Caco-2 (cell line): ENCODE measurements at regions not wholly inside any gene's neighbourhood (a gene's known extent, or its start where the extent isn't known, plus 50 kb on each side); places are given as distances from the start of the nearest gene placed in this dataset.

Experiments used
- BruUV-seq: library from RNA; stranded (reverse); fragments of 400-500 nt; replicated peaks from 2 replicates; lab custom pipeline; 2021; lab: Mats Ljungman, UMichigan
- CTCF ChIA-PET: fragments of 300-600 bp; sonication (Branson Sonifier 250); formaldehyde crosslinking; loops from one replicate; lab custom pipeline; 2022; ENCODE audit warnings: antibody characterized with exemption; lab: Charles Lee
- POLR2A ChIA-PET: fragments of 300-600 bp; sonication (Branson Sonifier 250); formaldehyde crosslinking; loops from one replicate; lab custom pipeline; 2022; ENCODE audit warnings: antibody characterized with exemption; lab: Charles Lee
- DNase-seq, 2 experiments: peaks; one replicate each; pipeline versions ENCODE4 v3.0.0 to v3.0.0-alpha.2; 2020 to 2022
- H3K27me3 ChIP-seq: replicated peaks from 2 replicates; pipeline ENCODE4 v1.6.0; 2011; ENCODE audit warnings: low read length; ENCODE audit not compliant: control insufficient read depth, insufficient read depth
- H3K36me3 ChIP-seq: 2 replicates; pipeline ENCODE4 v1.5.1; 2011; ENCODE audit warnings: low read length; ENCODE audit not compliant: control insufficient read depth, insufficient read depth
- H3K4me1 ChIP-seq: fragments of 250-450 bp; sonication (Bioruptor Pico); 2 replicates; pipeline ENCODE4 v1.5.1; 2020; ENCODE audit warnings: mild to moderate bottlenecking
- H3K4me3 ChIP-seq: 2 replicates; pipeline ENCODE4 v1.5.1; 2011; ENCODE audit warnings: low read depth, mild to moderate bottlenecking, control low read depth, low read length
- H3K9me3 ChIP-seq: fragments of 250-450 bp; sonication (Bioruptor Pico); 2 replicates; pipeline ENCODE4 v1.5.1; 2020; ENCODE audit warnings: mild to moderate bottlenecking, moderate library complexity
- H3K27ac Mint-ChIP-seq: one replicate; pipeline ENCODE4 v1.8.0; 2022; ENCODE audit warnings: mixed read lengths; ENCODE audit not compliant: unreplicated experiment
- H3K27me3 Mint-ChIP-seq: one replicate; pipeline ENCODE4 v1.8.0; 2022; ENCODE audit warnings: mixed read lengths; ENCODE audit not compliant: insufficient read depth, unreplicated experiment
- H3K36me3 Mint-ChIP-seq: one replicate; pipeline ENCODE4 v1.8.0; 2022; ENCODE audit warnings: mild to moderate bottlenecking, mixed read lengths; ENCODE audit not compliant: insufficient read depth, unreplicated experiment
- H3K4me1 Mint-ChIP-seq: one replicate; pipeline ENCODE4 v1.8.0; 2022; ENCODE audit warnings: low read depth, mixed read lengths; ENCODE audit not compliant: unreplicated experiment
- H3K4me3 Mint-ChIP-seq: one replicate; pipeline ENCODE4 v1.8.0; 2022; ENCODE audit warnings: mild to moderate bottlenecking, moderate library complexity, mixed read lengths; ENCODE audit not compliant: unreplicated experiment
- H3K9me3 Mint-ChIP-seq: one replicate; pipeline ENCODE4 v1.8.0; 2022; ENCODE audit warnings: mixed read lengths; ENCODE audit not compliant: unreplicated experiment
- CTCF ChIP-seq, 2 experiments: fragments of 200-600 bp in 1 of 2; IDR thresholded peaks; 1 replicate in 1 of 2; 2 replicates in 1 of 2; pipeline versions ENCODE4 v1.5.1 to v1.8.0; 2011 to 2022; ENCODE audit warnings: antibody characterized with exemption in 1 of 2, control low read depth in 1 of 2, inconsistent platforms in 1 of 2, low read depth in 1 of 2, low read length in 1 of 2, mild to moderate bottlenecking in 1 of 2, moderate library complexity in 1 of 2; ENCODE audit not compliant: insufficient read depth in 1 of 2, severe bottlenecking in 1 of 2, unreplicated experiment in 1 of 2
- intact Hi-C: fragments of 100-400 bp; cut with micrococcal nuclease; formaldehyde crosslinking; loops from one replicate; pipeline ENCODE4 v1.10.0; 2022; ENCODE audit not compliant: unreplicated experiment

- no peaks in the 10 kb centered on the region for H3K9me3 ChIP-seq
- no TSS peak for BruUV-seq
- Mint-ChIP-seq H3K9me3 (no peaks in the 10 kb centered on the region), H3K4me1 (peaks cover 19% of the 10 kb centered on the region), H3K27ac (peak overlapping the region; percentile 96), H3K4me3 (no peak overlapping the region), H3K36me3 (peaks cover 9% of the 10 kb centered on the region), H3K27me3 (no peaks in the 10 kb centered on the region)
- H3K4me3 ChIP-seq, result no peak overlapping the region
- ChIA-PET POLR2A (interaction anchor here (1.5 kb wide), 1 partner anchor 88 kb away, joined by 4 read pairs; no protein-coding TSS in a partner anchor), CTCF (interaction anchor here (0.6 kb wide), 1 partner anchor 79 kb away, joined by 3 read pairs; no protein-coding TSS in a partner anchor)
- DNase-seq, result no peak
- TF ChIP-seq CTCF (IDR thresholded peaks at IDR 0.05; ENCODE audit: insufficient read depth in 1 of 2, low read depth in 1 of 2, low read length in 1 of 2, severe bottlenecking in 1 of 2, unreplicated experiment in 1 of 2), result no peak
- peaks cover 90% of the 10 kb centered on the region for H3K4me1 ChIP-seq
- no peaks in the 10 kb centered on the region for H3K27me3 ChIP-seq
- intact Hi-C loops, result loop anchor here (2.0 to 5.0 kb wide), 4 partner anchors 43 to 353 kb away; no protein-coding TSS in a partner anchor
- no peaks in the 10 kb centered on the region for H3K36me3 ChIP-seq
Measured at GRCh38 chr5:124659798-124660197, 86.6 kb downstream of the ZNF608 start.

GRCh38 chr5:124658867-124659557 is 87.4 kb downstream of the ZNF608 start:
- H3K27me3 ChIP-seq, result no peaks in the 10 kb centered on the region
- peak overlapping the region; percentile 96 for H3K27ac Mint-ChIP-seq
- peaks cover 9% of the 10 kb centered on the region for H3K36me3 Mint-ChIP-seq
- H3K4me1 ChIP-seq, result peaks cover 82% of the 10 kb centered on the region
- ChIA-PET CTCF (interaction anchor here (0.6 kb wide), 1 partner anchor 80 kb away, joined by 3 read pairs; no protein-coding TSS in a partner anchor), POLR2A (interaction anchor here (1.5 kb wide), 1 partner anchor 89 kb away, joined by 4 read pairs; no protein-coding TSS in a partner anchor)
- intact Hi-C loops, result no loop called here
- DNase-seq, result no peak
- no peak overlapping the region for H3K4me3 Mint-ChIP-seq
- no peaks in the 10 kb centered on the region for H3K36me3 ChIP-seq
- no peak for TF ChIP-seq CTCF (IDR thresholded peaks at IDR 0.05; ENCODE audit: insufficient read depth in 1 of 2, low read depth in 1 of 2, low read length in 1 of 2, severe bottlenecking in 1 of 2, unreplicated experiment in 1 of 2)
- H3K4me1 Mint-ChIP-seq, result peaks cover 19% of the 10 kb centered on the region
- BruUV-seq, result no TSS peak
- H3K9me3 ChIP-seq, result no peaks in the 10 kb centered on the region
- H3K9me3 Mint-ChIP-seq, result no peaks in the 10 kb centered on the region
- H3K27me3 Mint-ChIP-seq, result no peaks in the 10 kb centered on the region
- no peak overlapping the region for H3K4me3 ChIP-seq

- Histone ChIP-seq H3K9me3 (no peaks in the 10 kb centered on the region), H3K36me3 (no peaks in the 10 kb centered on the region), H3K4me1 (peaks cover 72% of the 10 kb centered on the region), H3K4me3 (no peak overlapping the region), H3K27me3 (no peaks in the 10 kb centered on the region)
- H3K36me3 Mint-ChIP-seq, result peaks cover 8% of the 10 kb centered on the region
- intact Hi-C loops, result loop anchor here (1.0 kb wide), 4 partner anchors 20 to 985 kb away; no protein-coding TSS in a partner anchor
- H3K4me1 Mint-ChIP-seq, result peaks cover 9% of the 10 kb centered on the region
- POLR2A ChIA-PET, result interaction anchor here (0.7 to 1.0 kb wide), 2 partner anchors 24 to 93 kb away, joined by 4 read pairs; no protein-coding TSS in a partner anchor
- no peak overlapping the region for H3K4me3 Mint-ChIP-seq
- DNase-seq, result peak; percentile 80 to 87
- no peak overlapping the region for H3K27ac Mint-ChIP-seq
- BruUV-seq, result no TSS peak
- H3K27me3 Mint-ChIP-seq, result no peaks in the 10 kb centered on the region
- CTCF ChIA-PET, result interaction anchor here (0.6 to 1.5 kb wide), 2 partner anchors 20 to 128 kb away, joined by 3 read pairs; no protein-coding TSS in a partner anchor
- H3K9me3 Mint-ChIP-seq, result no peaks in the 10 kb centered on the region
- TF ChIP-seq CTCF (IDR thresholded peaks at IDR 0.05; ENCODE audit: insufficient read depth in 1 of 2, low read depth in 1 of 2, low read length in 1 of 2, severe bottlenecking in 1 of 2, unreplicated experiment in 1 of 2), result no peak
Measured at GRCh38 chr5:124655921-124656511, 90.4 kb downstream of the ZNF608 start.
